ENCODE measurements at regions not wholly inside any gene's neighbourhood (a gene's known extent, or its start where the extent isn't known, plus 50 kb on each side); places are given as distances from the start of the nearest gene placed in this dataset.

DNA sequence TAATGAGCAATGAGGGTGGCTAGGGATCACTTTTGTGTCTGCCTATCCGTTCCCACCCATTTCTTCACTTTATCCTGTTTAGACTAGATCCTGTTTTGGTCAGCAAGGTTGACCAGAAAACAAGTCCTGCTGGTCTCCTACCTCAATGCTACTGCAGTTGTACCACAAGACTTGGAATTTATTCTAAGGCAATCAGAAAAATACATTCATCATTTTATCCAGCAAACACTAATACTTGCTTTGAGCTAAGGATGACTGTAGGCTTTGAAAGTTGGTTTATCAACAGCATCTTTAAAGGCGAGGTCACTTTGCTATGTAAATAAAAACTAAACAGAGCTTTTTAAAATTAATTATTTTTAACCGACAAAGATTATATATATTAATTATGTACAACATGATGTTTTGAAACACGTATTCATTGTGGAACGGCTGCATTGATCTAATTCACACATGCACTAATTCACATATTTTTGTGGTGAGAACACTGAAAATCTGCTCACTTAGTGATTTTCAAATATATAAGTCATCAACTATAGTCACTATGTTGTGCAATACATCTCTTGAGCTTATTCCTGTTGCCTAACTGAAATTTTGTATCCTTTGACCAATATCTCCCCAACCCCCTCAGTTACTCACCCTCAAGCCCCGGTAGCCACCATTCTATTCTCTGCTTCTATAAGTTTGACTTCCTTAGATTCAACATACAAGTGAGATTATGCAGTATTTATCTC lies 125.9 kb upstream of the HS3ST3A1 start:
- no peak overlapping the region for H3K27ac ChIP-seq (ENCODE audit: low read depth, low read length)
- no peak for DNase-seq
- H3K4me1 ChIP-seq (ENCODE audit: insufficient read depth, low read length) = no peaks in the 10 kb centered on the region
- ChIA-PET POLR2A (no interaction called here), CTCF (no interaction called here)
- no peak overlapping the region for H3K4me3 Mint-ChIP-seq
- H3K4me3 ChIP-seq (ENCODE audit: low read length) = no peak overlapping the region
- H3K27me3 ChIP-seq (ENCODE audit: insufficient read depth, low read length, poor library complexity, severe bottlenecking) = no peaks in the 10 kb centered on the region
- no peaks in the 10 kb centered on the region for H3K9me3 ChIP-seq (ENCODE audit: low read length)
- peaks cover 0 to under 1% (median 0%) of the 10 kb centered on the region in 3 donors for H3K36me3 Mint-ChIP-seq
- no peak overlapping the region for H3K27ac Mint-ChIP-seq
- no peaks in the 10 kb centered on the region for H3K4me1 Mint-ChIP-seq
- no peaks in the 10 kb centered on the region for H3K36me3 ChIP-seq (ENCODE audit: insufficient read depth, low read length)
- H3K9me3 Mint-ChIP-seq = peaks cover 0 to 1% (median 0%) of the 10 kb centered on the region in 5 donors
- peaks cover 6% of the 10 kb centered on the region in 2 donors for H3K27me3 Mint-ChIP-seq

DNA sequence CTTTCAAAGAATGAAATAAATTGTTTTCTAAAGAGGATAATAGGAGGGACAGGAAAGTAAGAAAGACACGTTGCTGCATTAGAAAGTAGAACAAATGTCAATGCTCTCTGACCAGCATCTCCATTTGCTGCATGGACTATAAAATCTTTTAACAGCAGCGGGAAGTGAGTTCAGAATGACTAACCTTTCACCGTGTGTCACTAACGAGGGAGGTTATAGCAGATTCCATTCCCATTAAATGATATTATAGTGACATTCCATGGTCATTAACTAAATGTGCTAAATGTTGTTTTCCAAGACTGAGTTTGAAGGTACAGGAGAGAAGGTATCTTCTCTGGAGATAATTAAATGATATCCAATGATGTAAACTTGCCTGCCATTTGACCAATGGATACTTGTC lies 127.1 kb upstream of the HS3ST3A1 start:
- H3K27ac ChIP-seq (ENCODE audit: low read depth, low read length) = no peak overlapping the region
- no peak for DNase-seq
- Mint-ChIP-seq H3K4me1 (no peaks in the 10 kb centered on the region), H3K4me3 (no peak overlapping the region), H3K36me3 (peaks cover 0 to 5% (median 0%) of the 10 kb centered on the region in 3 donors), H3K9me3 (peaks cover 0 to 4% (median 0%) of the 10 kb centered on the region in 5 donors), H3K27me3 (peaks cover 5 to 6% of the 10 kb centered on the region in 2 donors), H3K27ac (no peak overlapping the region)
- no peaks in the 10 kb centered on the region for H3K4me1 ChIP-seq (ENCODE audit: insufficient read depth, low read length)
- no peak overlapping the region for H3K4me3 ChIP-seq (ENCODE audit: low read length)
- ChIA-PET POLR2A (no interaction called here), CTCF (no interaction called here)
- H3K27me3 ChIP-seq (ENCODE audit: insufficient read depth, low read length, poor library complexity, severe bottlenecking) = no peaks in the 10 kb centered on the region
- no peaks in the 10 kb centered on the region for H3K36me3 ChIP-seq (ENCODE audit: insufficient read depth, low read length)
- no peaks in the 10 kb centered on the region for H3K9me3 ChIP-seq (ENCODE audit: low read length)

DNA sequence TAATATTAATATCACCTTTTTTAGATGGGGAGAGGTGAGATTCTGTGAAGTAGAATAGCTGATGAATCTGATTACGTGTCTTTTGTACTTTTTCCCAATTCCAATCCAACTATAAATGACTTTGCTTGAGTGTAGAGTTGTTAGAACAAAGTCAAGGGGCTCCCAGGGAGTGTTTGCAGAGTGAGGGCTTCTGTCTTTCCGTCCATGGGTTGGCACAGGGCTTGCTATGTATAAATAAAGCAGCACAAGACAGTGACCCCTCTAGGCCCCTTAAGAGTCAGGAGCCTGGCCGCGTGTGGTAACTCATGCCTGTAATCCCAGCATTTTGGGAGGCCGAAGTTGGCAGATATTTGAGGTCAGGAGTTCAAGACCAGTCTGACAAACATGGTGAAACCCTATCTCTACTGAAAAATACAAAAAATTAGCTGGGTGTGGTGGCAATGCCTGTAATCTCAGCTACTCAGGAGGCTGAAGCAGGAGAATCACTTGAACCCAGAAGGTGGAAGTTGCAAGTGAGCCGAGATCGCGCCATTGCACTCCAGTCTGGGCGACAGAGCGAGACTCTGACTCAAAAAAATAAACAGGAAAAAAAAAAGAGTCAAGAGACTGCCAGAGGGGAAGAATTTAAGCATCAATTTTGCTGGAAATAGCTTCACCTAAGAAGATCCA lies 127.9 kb upstream of the HS3ST3A1 start:
- ChIA-PET POLR2A (no interaction called here), CTCF (no interaction called here)
- no peak for DNase-seq
- Histone ChIP-seq H3K27ac (ENCODE audit: low read depth, low read length) (no peak overlapping the region), H3K4me1 (ENCODE audit: insufficient read depth, low read length) (no peaks in the 10 kb centered on the region), H3K27me3 (ENCODE audit: insufficient read depth, low read length, poor library complexity, severe bottlenecking) (no peaks in the 10 kb centered on the region), H3K9me3 (ENCODE audit: low read length) (no peaks in the 10 kb centered on the region), H3K4me3 (ENCODE audit: low read length) (no peak overlapping the region), H3K36me3 (ENCODE audit: insufficient read depth, low read length) (no peaks in the 10 kb centered on the region)
- H3K4me1 Mint-ChIP-seq = no peaks in the 10 kb centered on the region
- H3K9me3 Mint-ChIP-seq = peaks cover 0 to 4% (median 0%) of the 10 kb centered on the region in 5 donors
- H3K27ac Mint-ChIP-seq = peak overlapping the region in 1 of 8 donors; percentile 5
- peaks cover 5 to 6% of the 10 kb centered on the region in 2 donors for H3K27me3 Mint-ChIP-seq
- peaks cover 0 to 5% (median 0%) of the 10 kb centered on the region in 3 donors for H3K36me3 Mint-ChIP-seq
- no peak overlapping the region for H3K4me3 Mint-ChIP-seq

DNA sequence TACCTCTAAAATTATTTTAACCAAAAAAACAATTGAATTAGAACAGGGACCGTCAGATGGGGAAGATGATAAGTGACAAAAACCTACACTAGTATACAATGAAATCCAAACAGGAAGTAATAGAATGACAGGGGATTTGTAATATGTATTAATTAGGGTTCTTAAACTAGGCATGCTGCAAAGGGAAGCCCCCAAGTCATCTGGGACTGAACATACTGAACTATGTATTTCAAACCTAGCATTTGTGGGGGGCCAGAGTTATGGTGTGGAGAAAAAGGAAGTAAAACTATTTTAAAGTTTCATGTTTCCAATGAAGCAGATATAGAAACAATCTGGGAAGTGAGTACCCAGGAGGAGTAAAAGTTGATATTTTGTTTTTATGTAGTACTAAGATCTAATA lies 133.2 kb upstream of the HS3ST3A1 start:
- POLR2A ChIA-PET = no interaction called here
- CTCF ChIA-PET = no interaction called here
- H3K27ac Mint-ChIP-seq = no peak overlapping the region
- H3K4me1 Mint-ChIP-seq = no peaks in the 10 kb centered on the region
- no peak for DNase-seq
- no peak overlapping the region for H3K27ac ChIP-seq (ENCODE audit: low read depth, low read length)
- H3K36me3 ChIP-seq (ENCODE audit: insufficient read depth, low read length) = no peaks in the 10 kb centered on the region
- peaks cover 0 to 5% (median 3%) of the 10 kb centered on the region in 3 donors for H3K36me3 Mint-ChIP-seq
- H3K9me3 Mint-ChIP-seq = peaks cover 0 to 4% (median 0%) of the 10 kb centered on the region in 5 donors
- H3K4me1 ChIP-seq (ENCODE audit: insufficient read depth, low read length) = no peaks in the 10 kb centered on the region
- no peak overlapping the region for H3K4me3 Mint-ChIP-seq
- H3K27me3 ChIP-seq (ENCODE audit: insufficient read depth, low read length, poor library complexity, severe bottlenecking) = no peaks in the 10 kb centered on the region
- no peaks in the 10 kb centered on the region for H3K9me3 ChIP-seq (ENCODE audit: low read length)
- peaks cover 6% of the 10 kb centered on the region in 2 donors for H3K27me3 Mint-ChIP-seq
- H3K4me3 ChIP-seq (ENCODE audit: low read length) = no peak overlapping the region

DNA sequence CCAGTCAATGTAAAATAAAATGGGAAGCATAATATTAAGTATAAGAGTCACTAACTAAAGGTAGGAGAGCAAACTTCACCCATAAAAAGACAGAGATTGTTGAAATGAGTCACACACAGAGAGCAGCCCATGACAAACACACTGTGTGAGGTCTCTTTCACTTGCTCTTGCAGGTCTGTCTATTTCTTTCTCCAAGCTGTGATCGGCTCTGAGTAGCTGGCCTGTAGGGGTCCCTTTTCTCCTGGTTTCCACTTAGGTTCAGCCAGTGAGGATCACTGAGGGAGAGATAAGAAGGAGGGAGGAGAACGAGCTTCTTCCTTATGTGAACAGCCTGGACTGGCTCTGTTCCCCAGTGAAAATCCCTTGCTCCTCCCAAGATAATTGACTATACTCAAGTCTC lies 133.7 kb upstream of the HS3ST3A1 start:
- Mint-ChIP-seq H3K9me3 (peaks cover 0 to 4% (median 0%) of the 10 kb centered on the region in 5 donors), H3K27ac (no peak overlapping the region), H3K36me3 (peaks cover 0 to 5% (median 3%) of the 10 kb centered on the region in 3 donors), H3K4me1 (no peaks in the 10 kb centered on the region), H3K4me3 (no peak overlapping the region), H3K27me3 (peaks cover 6% of the 10 kb centered on the region in 2 donors)
- ChIA-PET CTCF (no interaction called here), POLR2A (no interaction called here)
- H3K27me3 ChIP-seq (ENCODE audit: insufficient read depth, low read length, poor library complexity, severe bottlenecking) = no peaks in the 10 kb centered on the region
- no peak overlapping the region for H3K4me3 ChIP-seq (ENCODE audit: low read length)
- H3K9me3 ChIP-seq (ENCODE audit: low read length) = no peaks in the 10 kb centered on the region
- no peak overlapping the region for H3K27ac ChIP-seq (ENCODE audit: low read depth, low read length)
- no peaks in the 10 kb centered on the region for H3K4me1 ChIP-seq (ENCODE audit: insufficient read depth, low read length)
- H3K36me3 ChIP-seq (ENCODE audit: insufficient read depth, low read length) = no peaks in the 10 kb centered on the region
- no peak for DNase-seq

DNA sequence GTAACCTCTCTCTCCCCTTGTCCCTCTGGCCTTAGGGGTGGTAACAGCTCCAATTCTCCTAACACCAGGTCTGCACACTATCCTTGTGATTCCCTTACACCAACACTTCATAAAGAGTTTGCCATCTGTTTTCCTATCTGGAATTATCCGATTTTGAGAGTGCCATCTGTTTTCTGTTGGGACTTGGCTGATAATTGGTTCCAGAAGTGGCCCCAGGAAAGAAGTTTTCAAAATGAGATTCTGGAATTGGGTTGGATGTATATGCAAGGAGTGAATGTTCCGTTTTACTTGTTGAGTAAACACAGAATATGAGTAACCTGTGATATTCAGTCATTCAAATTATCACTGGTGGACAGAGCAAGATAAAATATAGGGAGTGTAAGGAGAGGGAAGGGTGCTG lies 134.1 kb upstream of the HS3ST3A1 start:
- peaks cover 0 to 5% (median 3%) of the 10 kb centered on the region in 3 donors for H3K36me3 Mint-ChIP-seq
- POLR2A ChIA-PET = no interaction called here
- no peaks in the 10 kb centered on the region for H3K36me3 ChIP-seq (ENCODE audit: insufficient read depth, low read length)
- no peak overlapping the region for H3K27ac Mint-ChIP-seq
- no peak overlapping the region for H3K27ac ChIP-seq (ENCODE audit: low read depth, low read length)
- DNase-seq = no peak
- H3K4me3 Mint-ChIP-seq = no peak overlapping the region
- CTCF ChIA-PET = no interaction called here
- H3K27me3 Mint-ChIP-seq = peaks cover 6% of the 10 kb centered on the region in 2 donors
- no peaks in the 10 kb centered on the region for H3K4me1 ChIP-seq (ENCODE audit: insufficient read depth, low read length)
- H3K27me3 ChIP-seq (ENCODE audit: insufficient read depth, low read length, poor library complexity, severe bottlenecking) = no peaks in the 10 kb centered on the region
- H3K4me1 Mint-ChIP-seq = no peaks in the 10 kb centered on the region
- H3K9me3 ChIP-seq (ENCODE audit: low read length) = no peaks in the 10 kb centered on the region
- no peak overlapping the region for H3K4me3 ChIP-seq (ENCODE audit: low read length)
- peaks cover 0 to 4% (median 0%) of the 10 kb centered on the region in 5 donors for H3K9me3 Mint-ChIP-seq

DNA sequence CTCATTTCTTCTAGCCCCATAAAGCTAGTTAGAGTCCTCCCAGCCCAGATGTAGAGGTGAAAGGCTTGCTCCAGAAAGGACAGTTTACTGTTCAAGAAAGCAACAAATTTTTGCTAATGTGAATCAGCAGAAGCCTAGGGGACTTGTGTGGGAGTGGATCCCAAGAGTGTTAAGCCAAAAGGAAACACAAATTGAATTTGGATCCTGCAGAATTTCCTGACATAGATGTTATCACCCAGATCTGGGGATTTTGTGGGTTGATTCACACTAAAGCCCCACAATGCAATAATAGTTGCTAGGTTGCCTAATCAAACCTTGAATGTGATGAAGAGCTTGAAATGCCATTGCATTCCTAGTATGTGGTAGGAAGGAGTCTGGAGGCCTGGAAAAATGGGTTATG lies 135.2 kb upstream of the HS3ST3A1 start:
- Histone ChIP-seq H3K36me3 (ENCODE audit: insufficient read depth, low read length) (no peaks in the 10 kb centered on the region), H3K4me1 (ENCODE audit: insufficient read depth, low read length) (no peaks in the 10 kb centered on the region), H3K4me3 (ENCODE audit: low read length) (no peak overlapping the region), H3K27me3 (ENCODE audit: insufficient read depth, low read length, poor library complexity, severe bottlenecking) (no peaks in the 10 kb centered on the region), H3K27ac (ENCODE audit: low read depth, low read length) (no peak overlapping the region), H3K9me3 (ENCODE audit: low read length) (no peaks in the 10 kb centered on the region)
- Mint-ChIP-seq H3K4me1 (no peaks in the 10 kb centered on the region), H3K9me3 (peaks cover 0 to 4% (median 0%) of the 10 kb centered on the region in 5 donors), H3K36me3 (peaks cover 0 to 5% (median 3%) of the 10 kb centered on the region in 3 donors), H3K27me3 (peaks cover 6 to 8% of the 10 kb centered on the region in 2 donors), H3K4me3 (no peak overlapping the region), H3K27ac (no peak overlapping the region)
- DNase-seq = no peak
- CTCF ChIA-PET = no interaction called here
- POLR2A ChIA-PET = no interaction called here

DNA sequence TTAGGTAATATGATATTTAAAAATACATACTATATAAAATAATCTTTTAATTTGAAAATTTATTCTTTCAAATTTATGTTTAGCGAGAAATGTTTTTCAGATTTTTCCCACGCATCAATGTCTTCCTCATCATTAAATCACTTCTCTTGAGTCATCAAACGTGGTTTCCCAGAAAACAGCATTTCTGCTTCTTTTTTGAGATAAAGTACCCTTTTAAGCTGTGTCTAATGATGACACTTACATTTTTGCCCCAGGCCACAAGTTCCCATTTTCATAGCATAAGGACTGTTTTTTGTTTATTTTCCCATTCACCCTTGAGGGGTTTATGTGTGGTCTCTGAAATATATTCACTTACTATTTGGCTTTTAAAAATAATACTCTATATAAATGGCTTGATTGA lies 139.0 kb upstream of the HS3ST3A1 start:
- H3K9me3 Mint-ChIP-seq = no peaks in the 10 kb centered on the region
- H3K27ac Mint-ChIP-seq = no peak overlapping the region
- no peak for DNase-seq
- CTCF ChIA-PET = no interaction called here
- POLR2A ChIA-PET = no interaction called here
- H3K4me3 Mint-ChIP-seq = no peak overlapping the region
- no peaks in the 10 kb centered on the region for H3K4me1 ChIP-seq (ENCODE audit: insufficient read depth, low read length)
- H3K27me3 Mint-ChIP-seq = peaks cover 9 to 18% of the 10 kb centered on the region in 2 donors
- no peaks in the 10 kb centered on the region for H3K4me1 Mint-ChIP-seq
- H3K36me3 Mint-ChIP-seq = no peaks in the 10 kb centered on the region
- no peak overlapping the region for H3K4me3 ChIP-seq (ENCODE audit: low read length)
- no peaks in the 10 kb centered on the region for H3K27me3 ChIP-seq (ENCODE audit: insufficient read depth, low read length, poor library complexity, severe bottlenecking)
- H3K27ac ChIP-seq (ENCODE audit: low read depth, low read length) = no peak overlapping the region
- no peaks in the 10 kb centered on the region for H3K36me3 ChIP-seq (ENCODE audit: insufficient read depth, low read length)
- no peaks in the 10 kb centered on the region for H3K9me3 ChIP-seq (ENCODE audit: low read length)
